ENCODE measurements at regions not wholly inside any gene's neighbourhood (a gene's known extent, or its start where the extent isn't known, plus 50 kb on each side); places are given as distances from the start of the nearest gene placed in this dataset.
"Not testable (repeated sequence)": the region's sequence is repeated elsewhere in the genome, so short reads cannot be mapped to it uniquely, and the experiment has no call there.

DNA sequence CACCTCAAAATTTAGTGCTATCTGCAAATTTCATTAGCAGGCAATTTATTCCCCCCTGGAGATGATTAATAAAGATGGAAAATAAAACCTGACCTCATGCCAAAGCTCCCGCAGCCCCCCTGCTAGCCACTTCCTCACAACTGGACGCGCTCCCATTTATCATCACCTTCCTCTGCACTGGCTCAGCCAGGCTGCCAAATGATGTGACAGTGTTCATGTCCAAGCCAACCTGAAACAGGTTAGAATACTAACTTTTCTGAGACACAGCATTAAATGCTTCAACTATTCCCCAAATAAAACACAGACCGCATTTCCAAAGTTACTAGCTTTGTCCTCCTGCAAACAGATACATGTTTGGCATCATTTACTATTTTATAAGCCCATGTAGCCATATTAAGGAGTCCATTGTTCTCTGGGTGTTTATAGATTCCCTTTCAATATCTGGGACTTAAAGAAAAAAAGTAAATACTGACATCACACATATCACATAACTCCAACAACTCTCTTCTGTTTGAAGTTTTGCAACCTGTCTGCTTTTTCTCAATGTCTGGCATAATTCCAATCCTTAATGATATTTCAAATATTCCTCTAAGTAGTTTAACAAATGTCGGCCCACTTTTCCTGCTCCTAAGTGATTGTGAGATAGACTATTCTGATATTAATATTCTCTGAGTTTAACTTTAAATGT is 829.7 kb upstream of the FAT3 start:
- no peak for DNase-seq (ENCODE audit: extremely low read depth, low read depth)

DNA sequence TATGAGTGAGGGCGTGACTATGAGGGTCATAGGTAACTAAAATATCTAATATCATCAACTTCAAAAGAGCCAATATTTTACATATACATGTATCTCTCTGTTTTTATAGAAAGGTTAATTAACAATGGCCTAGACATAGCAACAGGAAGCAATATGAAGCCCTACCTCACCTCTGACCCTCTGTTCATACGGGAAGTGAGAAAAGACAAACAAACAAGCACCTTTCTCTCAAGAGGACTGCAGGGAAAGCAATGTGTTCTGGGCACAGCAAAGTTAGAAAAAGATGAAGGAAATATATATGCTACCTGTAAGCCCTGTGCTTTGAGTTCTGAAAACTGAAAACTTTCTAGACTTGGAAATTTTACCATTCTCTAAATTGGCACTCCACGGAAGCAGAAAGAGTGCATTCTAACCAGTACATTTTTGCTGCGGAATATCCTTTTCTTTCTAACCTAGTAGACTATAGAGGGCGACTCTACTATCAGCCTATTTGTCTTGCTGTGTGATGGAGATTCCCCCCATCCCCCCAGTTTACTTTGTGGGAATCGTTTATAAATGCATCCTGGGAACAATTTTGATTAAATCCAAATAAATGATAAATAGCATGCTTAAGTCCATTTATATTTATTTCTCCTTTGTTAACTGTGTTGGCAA is 830.4 kb upstream of the FAT3 start:
- no peak for DNase-seq (ENCODE audit: extremely low read depth, low read depth)

DNA sequence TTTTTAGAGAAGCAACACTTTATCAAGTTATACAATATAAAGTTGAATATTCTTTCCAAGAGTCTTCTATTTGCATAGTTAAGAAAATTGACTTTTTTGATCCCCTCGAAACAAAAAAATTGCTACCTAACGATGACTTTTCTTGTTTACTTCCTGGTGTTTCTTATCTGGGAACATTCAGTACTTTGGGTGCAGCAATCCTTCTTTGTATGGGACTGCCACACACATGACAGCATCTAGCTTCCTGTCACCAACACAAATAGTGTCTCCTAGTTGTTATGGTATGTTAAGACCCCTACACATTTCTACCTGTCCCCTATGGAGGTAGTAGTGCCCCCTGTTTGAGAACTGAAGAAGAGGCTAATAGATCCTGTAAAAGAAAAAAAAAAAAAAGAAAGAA is 841.7 kb upstream of the FAT3 start:
- DNase-seq (ENCODE audit: extremely low read depth, low read depth): no peak

DNA sequence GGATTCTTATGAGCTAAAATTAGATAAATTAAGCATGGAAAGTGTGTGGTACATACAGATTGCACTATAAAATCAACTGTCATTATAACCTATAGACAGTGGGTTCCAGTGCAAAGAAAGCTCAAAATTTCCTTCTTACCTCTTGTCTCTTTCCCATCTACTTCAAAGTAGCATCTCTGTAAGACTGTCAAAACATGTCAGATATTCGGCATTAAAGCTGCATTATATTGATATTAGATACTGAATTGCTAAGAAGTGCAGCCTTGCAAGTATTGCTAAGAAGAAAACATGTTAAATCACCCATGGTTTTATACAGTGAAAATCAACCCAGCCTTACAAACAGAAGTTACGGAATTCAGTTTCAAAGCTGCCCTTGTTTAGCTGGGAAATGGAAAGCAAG is 849.8 kb upstream of the FAT3 start:
- DNase-seq (ENCODE audit: extremely low read depth, low read depth): no peak

DNA sequence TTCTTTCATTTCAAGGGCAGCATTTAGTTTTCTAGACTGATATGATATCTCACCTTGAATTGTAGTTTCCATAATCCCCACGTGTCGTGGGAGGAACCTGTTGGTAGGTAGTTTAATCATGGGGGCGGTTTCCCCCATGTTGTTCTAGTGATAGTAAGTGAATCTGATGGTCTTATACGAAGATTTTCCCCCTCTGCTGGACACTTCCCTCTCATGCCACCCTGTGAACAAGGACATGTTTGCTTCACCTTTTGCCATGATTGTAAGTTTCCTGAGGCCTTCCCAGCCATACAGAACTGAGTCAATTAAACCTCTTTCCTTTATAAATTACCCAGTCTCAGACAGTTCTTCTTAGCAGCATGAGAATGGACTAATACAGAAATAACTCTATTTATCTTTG is 851.1 kb upstream of the FAT3 start:
- no peak for DNase-seq (ENCODE audit: extremely low read depth, low read depth)

DNA sequence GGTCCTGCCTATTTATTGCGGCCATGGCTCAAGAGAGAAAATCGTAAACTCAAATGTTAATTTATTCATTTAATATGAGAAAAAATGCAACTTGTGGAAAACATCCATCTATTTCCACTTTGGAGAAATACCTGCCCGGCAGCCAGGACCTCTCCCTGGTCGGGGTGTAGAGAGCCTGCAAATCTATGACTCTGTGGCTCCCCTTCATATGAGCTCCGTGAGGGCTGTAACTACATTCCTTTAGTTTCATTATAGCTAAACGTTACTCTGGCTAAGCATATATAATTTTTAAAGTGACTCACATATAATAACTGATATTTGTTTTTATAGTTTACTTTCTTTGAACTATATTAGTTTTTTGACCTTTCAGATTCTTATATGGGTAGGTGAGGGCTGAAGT is 857.8 kb upstream of the FAT3 start:
- DNase-seq (ENCODE audit: extremely low read depth, low read depth): no peak

DNA sequence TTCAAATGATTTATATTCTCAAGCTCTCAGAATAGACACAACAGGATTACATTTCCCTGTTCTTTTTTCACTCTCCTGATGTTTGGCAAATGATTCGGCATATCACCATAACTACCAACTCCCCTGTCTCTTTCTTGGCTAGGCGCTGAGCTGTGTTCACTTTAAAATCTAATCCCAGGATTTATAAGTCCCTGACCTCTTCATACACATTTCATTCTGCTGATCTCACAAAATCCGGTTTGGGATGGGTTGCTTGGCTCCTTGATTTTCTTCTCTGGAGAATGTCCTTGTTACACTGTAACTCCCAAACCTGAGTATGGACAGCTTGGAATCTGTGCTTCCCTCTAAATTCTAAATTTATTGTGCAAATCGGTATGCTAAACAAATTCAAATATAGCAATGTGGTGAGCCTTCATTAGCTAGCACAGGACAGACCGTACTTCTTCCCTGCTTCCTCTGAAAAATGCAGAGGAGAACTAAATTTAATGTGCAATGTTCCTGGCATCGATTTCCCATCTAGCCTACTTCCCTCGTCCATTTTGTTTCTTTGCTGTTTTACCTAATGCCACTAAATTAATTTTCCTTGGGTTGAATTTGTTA is 858.5 kb upstream of the FAT3 start:
- no peak for DNase-seq (ENCODE audit: extremely low read depth, low read depth)

DNA sequence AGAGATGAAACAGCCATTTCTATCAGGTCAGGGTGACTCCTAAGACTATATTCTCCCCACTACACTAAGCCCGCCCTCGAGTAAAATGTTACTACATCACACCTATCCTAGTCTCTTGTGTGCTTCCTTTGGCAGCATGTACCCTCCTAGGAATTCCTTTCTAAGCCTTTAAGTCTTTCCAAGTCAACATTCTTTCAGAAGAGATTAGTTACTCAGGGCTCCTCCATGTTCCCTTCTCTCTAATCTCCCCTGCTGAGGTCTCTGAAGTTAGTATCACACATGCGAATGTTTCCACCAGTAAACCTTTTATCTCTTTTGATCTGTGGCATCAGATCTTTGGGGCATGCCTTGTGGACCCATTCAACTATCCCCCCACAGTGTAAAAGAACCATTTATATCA is 873.7 kb upstream of the FAT3 start:
- DNase-seq (ENCODE audit: extremely low read depth, low read depth): no peak

DNA sequence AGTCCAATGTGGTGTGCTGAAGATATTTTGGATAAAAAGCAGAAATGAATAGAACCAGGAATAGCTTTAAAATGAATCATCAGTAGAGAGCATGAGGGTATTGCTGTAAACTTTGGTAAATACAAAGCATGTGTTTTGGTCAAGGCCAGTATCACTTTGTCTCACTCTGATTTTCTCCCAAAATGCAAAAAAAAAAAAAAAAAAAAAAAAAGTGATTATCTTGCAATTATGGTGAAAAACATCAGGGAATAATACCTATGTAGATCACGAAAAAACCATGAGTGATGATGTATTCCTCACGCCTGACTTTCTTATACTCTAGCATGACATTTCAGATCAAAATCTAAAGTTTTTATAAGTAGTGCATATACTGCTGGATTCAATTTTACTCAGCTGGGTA is 897.9 kb upstream of the FAT3 start:
- no peak for DNase-seq (ENCODE audit: extremely low read depth, low read depth)

DNA sequence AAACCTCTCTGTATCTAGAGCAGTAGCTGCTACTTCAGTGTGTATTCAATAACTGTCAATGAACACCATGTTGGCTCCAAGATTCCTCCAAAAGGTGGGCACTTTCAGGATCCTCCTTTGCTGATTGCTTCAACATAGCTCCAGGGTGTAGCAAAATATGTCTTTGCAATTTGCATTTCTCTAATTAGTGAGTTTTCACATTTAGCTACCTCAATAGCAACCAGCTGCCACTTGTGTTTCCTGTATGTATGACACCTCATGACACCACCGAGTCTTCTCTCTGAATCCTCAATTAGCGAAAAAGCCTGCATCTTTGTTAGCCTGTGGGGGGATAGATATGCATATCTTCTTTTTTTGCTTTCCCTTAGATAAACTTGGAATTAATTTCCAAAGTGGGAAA is 898.3 kb upstream of the FAT3 start:
- no peak for DNase-seq (ENCODE audit: extremely low read depth, low read depth)

DNA sequence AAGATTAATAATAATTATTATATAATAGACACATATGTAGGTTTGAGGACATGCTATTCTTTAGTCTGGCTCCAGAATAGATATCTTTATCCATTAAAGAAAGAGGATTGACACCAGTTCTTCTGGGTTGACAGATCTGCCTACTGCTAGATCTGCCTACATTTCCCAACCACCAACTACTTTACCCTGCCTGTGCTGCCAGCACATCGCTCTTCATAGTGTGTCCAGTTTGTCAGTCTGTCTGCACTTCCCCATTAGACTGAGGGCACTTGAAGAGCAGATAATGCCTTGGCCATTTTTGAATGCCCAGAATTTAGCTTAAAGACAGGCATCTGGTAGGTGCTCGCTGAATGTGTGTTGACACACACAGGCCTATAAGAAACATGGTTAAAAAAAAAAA is 910.1 kb upstream of the FAT3 start:
- DNase-seq (ENCODE audit: extremely low read depth, low read depth): no peak

DNA sequence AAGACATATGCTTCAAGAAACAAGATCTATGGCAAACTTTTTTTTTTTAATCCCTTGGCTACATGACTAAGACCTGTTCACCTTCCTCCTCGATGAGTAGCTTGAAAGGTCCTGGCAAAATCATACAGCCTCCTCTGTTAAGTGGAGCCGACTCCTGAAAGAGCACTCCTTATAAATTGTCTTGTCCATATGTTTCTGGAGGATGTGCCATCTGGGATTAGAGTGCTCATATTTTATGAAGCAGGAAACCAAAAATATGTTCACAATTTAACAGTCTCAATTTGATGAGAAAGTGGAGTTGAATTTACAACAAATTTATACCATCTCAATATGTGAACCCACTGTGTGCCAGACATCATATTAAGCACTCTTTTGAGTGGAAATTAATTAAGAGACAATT is 912.1 kb upstream of the FAT3 start:
- no peak for DNase-seq (ENCODE audit: extremely low read depth, low read depth)

DNA sequence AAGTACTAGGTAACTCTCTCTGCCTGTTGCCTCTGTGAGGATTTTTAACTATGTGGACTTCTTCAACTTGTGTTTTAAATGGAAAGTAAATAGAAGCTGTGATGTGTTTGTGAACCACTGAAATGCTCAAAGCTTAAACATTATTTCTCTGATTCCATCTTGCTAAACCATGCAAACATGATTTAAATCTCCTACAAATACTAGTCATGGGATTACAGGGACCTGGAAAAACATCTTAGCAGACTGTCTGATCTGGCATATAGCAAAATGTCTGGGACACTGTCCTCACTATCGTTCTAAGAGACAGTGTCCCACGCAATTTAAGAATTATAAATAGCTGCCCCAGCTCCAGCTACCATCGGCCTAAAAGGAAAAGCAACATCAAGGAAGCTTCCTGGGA is 914.5 kb upstream of the FAT3 start:
- DNase-seq (ENCODE audit: extremely low read depth, low read depth): no peak

DNA sequence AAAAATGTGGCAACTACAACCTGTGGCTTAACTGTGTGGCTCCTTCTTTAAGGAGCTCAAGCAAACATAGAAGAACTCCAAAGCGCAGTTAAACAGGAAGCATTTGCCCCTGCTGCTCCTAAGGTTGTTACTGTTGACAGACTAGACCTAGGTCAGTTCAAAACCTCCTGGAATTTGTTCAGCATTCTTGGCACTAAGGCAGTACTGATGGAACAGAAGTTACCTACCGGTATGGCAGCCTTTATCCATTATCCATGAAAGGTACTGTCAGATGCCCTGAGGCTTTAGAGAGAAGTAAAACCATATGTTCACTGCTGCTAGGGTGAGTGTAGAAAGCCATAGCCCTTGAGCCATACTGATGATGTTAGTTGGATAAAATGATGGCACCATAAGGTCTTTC is 916.5 kb upstream of the FAT3 start:
- no peak for DNase-seq (ENCODE audit: extremely low read depth, low read depth)

DNA sequence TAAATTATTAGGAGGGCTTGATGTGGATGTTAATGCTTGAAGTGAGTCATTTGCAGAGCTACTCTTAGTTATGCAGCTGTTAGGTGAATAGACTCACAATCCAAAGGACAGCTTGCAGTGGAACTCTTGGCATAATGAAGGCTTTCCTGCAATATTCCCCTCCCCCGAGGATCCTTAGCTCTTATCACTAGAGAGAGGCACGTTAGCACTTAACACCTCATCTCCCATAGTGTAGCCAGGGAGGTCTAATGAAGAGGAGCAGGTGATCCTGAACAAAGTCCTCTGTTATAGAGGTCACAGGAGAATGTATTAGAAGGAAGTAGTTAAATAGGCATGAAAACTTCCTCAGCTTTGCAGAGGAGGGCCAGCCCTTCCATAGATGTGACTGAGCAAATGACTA is 919.2 kb upstream of the FAT3 start:
- DNase-seq (ENCODE audit: extremely low read depth, low read depth): no peak

DNA sequence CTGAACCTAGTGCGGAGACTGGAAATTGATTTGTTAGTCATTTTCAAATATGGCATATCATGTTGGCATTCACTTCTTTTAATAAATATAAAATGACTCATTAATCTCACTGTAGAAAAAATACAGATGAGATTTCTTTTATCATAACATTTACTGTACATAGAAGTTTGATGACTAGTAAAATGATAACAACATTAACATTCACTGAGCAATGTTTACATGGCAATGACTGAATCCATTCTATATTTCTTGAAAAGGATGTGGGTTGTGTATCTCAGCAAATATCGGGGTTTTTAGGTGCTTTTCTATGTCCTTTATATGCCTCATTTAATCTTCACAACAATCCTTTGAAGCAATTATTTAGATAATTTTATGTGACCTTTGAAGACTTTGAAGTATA is 920.9 kb upstream of the FAT3 start:
- no peak for DNase-seq (ENCODE audit: extremely low read depth, low read depth)

DNA sequence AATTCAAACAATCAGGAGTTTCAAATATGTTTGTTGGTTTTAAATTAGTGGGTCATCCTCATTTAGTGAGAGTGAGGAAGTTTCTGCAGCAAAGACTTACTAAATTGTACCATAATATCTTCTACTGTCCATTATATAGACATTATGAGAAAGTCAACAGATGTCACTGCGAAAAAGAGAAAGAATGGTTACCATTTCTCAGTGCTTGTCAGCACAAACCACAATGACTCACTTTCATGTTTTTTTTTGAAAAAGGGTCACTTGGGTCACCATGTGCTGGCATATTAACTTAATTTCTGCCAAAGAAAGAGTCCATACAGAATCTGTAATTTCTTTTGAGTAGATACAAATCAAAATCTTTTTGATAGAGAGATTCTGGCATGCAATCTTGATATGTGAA is 924.6 kb upstream of the FAT3 start:
- DNase-seq (ENCODE audit: extremely low read depth, low read depth): no peak

DNA sequence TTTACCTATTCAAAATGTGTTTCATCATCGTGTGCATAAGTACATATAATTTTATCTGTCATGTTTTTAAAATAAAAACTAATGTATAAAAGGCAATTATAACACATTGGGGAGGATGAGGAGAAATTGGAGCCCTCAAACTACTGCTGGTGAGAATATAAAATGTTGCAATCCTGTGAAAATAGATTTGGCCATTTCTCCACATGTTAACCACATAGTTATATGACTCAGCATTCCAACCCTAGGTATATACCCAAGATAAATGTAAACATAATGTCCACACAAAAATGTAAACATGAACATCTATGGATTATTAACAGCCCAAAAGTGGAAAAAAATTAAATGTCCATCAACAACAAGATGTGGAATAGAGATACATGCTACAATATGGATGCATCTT is 928.0 kb upstream of the FAT3 start:
- DNase-seq (ENCODE audit: extremely low read depth, low read depth): no peak

DNA sequence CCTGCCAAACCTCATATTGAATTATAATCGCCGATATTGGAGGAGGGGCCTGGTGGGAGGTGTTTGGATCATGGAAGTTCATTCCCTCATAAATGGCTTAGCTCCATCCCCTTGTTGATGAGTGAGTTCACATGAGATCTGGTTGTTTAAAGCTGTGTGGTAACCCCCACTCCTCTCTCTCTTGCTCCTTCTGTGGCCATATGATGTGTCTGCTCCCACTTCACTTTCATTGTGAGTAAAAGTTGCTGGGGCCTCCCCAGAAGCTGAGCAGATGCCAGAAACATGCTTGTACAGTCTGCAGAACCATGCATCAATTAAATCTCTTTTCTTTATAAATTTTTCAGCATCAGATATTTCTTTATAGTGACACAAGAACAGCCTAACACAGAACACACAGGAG is 929.0 kb upstream of the FAT3 start:
- DNase-seq (ENCODE audit: extremely low read depth, low read depth): no peak

DNA sequence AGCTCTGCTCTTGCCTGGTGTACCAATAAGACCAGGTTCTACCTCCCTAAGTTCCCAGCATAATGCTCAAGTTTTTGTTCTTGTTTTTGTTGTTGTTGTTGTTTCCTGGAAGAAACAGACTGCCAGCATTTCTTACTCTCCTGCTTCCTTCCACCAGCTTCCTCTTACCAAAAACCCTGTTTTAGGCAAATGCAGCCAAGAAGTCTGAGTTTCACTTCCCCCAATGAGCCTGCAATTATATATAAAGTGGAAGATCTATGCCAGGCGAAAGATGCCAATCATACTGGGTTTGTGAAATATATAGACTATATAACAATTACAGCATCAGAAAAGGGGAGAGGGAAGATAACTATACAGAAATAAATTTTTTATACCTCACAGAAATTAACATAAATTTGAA is 931.5 kb upstream of the FAT3 start:
- DNase-seq (ENCODE audit: extremely low read depth, low read depth): no peak

DNA sequence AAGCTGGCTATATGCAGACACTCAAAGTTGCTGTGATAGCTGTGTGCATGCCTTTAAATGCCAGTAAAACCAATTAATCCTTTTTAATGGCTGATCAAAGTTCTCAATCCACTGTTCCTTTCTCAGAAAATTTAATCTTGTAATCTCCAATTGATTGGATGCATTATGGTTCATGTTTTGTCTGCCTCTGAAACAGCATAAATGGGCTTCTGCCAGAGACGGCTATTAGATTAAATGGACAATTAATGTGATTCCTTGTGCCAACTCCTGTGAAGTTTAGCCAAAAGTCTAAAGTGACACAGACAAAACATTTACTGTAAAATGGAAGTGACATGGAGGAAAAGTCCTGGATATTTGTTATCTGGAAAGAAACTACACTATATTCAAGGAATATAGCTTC is 952.5 kb upstream of the FAT3 start:
- no peak for DNase-seq (ENCODE audit: extremely low read depth, low read depth)

DNA sequence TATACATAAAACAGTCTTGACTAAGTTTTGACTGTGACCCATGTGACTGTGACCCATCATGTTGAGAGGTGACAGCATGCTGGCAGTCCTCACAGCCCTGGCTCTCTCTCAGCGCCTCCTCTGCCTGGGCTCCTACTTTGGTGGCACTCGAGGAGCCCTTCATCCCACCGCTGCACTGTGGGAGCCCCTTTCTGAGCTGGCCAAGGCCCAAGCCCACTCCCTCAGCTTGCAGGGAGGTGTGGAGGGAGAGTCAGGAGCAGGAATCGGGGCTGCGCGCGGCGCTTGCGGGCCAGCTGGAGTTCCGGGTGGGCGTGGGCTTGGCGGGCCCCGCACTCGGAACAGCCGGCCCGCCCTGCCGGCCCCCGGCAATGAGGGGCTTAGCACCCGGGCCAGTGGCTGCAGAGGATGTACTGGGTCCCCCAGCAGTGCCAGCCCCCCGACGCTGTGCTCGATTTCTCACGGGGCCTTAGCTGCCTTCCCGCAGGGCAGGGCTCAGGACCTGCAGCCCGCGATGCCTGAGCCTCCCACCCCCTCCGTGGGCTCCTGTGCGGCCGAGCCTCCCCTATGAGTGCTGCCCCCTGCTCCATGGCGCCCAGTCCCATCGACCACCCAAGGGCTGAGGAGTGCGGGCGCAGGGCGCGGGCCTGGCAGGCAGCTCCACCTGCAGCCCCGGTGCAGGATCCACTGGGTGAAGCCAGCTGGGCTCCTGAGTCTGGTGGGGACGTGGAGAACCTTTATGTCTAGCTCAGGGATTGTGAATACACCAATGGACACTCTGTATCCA is 955.9 kb upstream of the FAT3 start:
- not testable (repeated sequence) for DNase-seq (ENCODE audit: extremely low read depth, low read depth)

Data from NCI-H460 (cell line).